NT2/D1 (cell line): ENCODE measurements at regions not wholly inside any gene's neighbourhood (a gene's known extent, or its start where the extent isn't known, plus 50 kb on each side); places are given as distances from the start of the nearest gene placed in this dataset.
"Not testable (repeated sequence)": the region's sequence is repeated elsewhere in the genome, so short reads cannot be mapped to it uniquely, and the experiment has no call there.

Experiments
- DNase-seq: peaks from one replicate; pipeline ENCODE4 v3.0.0-alpha.2; 2011; ENCODE audit warnings: low read depth, low spot score
- H3K27me3 ChIP-seq: 2 replicates; pipeline ENCODE4 v1.6.0; 2011; ENCODE audit warnings: mild to moderate bottlenecking; ENCODE audit not compliant: insufficient read length, insufficient read depth
- H3K36me3 ChIP-seq: 2 replicates; pipeline ENCODE4 v1.6.1; 2011; ENCODE audit warnings: mild to moderate bottlenecking, low read length, mixed read lengths; ENCODE audit not compliant: insufficient read depth, insufficient read length
- H3K4me1 ChIP-seq: 2 replicates; pipeline ENCODE4 v1.5.1; 2011; ENCODE audit not compliant: insufficient read depth, insufficient read length
- H3K4me3 ChIP-seq: 2 replicates; pipeline ENCODE4 v1.5.1; 2011; ENCODE audit warnings: low read depth; ENCODE audit not compliant: insufficient read length
- H3K9ac ChIP-seq: 2 replicates; pipeline ENCODE4 v1.6.0; 2011; ENCODE audit warnings: low read depth; ENCODE audit not compliant: insufficient read length
- H3K9me3 ChIP-seq: 2 replicates; pipeline ENCODE4 v1.5.1; 2011; ENCODE audit warnings: mild to moderate bottlenecking, low read length; ENCODE audit not compliant: insufficient read depth
- SUZ12 ChIP-seq: IDR thresholded peaks from 2 replicates; pipeline ENCODE4 v1.6.1; 2011; ENCODE audit not compliant: insufficient read length, insufficient read depth; ENCODE audit errors: extremely low read depth
- YY1 ChIP-seq: IDR thresholded peaks from 2 replicates; pipeline ENCODE4 v1.6.1; 2011; ENCODE audit not compliant: insufficient read length, insufficient read depth
- ZNF274 ChIP-seq: IDR thresholded peaks from 2 replicates; pipeline ENCODE4 v1.6.1; 2011; ENCODE audit warnings: mild to moderate bottlenecking, low read depth, low read length

DNA sequence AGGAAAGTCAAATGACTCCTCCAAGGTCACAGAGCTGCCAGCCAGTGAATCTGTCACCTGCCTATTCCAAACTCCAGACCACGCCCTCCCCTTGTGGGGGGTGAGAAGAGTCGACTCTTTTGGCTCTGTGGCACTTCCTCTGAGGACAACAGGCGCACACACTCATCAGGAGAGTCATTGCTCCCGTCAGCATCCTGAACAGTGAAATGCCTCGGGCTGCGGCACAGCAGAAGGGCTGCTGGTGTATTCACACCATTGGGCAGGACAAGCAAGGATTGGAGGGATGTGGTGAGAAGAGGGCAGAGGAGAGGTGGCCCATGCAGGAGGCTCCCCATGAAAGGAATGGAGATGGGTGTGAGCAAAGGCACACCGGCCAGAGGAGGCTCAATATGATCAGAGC, 239.0 kb downstream of the TOMM20 start:
- no peak overlapping the region for H3K9ac ChIP-seq
- H3K4me1 ChIP-seq, result peaks cover 4% of the 10 kb centered on the region
- no peaks in the 10 kb centered on the region for H3K27me3 ChIP-seq
- no peak for DNase-seq
- H3K9me3 ChIP-seq, result no peaks in the 10 kb centered on the region
- no peaks in the 10 kb centered on the region for H3K36me3 ChIP-seq
- H3K4me3 ChIP-seq, result no peak overlapping the region
- no peak for TF ChIP-seq ZNF274
- no peak for TF ChIP-seq YY1
- TF ChIP-seq SUZ12, result no peak

DNA sequence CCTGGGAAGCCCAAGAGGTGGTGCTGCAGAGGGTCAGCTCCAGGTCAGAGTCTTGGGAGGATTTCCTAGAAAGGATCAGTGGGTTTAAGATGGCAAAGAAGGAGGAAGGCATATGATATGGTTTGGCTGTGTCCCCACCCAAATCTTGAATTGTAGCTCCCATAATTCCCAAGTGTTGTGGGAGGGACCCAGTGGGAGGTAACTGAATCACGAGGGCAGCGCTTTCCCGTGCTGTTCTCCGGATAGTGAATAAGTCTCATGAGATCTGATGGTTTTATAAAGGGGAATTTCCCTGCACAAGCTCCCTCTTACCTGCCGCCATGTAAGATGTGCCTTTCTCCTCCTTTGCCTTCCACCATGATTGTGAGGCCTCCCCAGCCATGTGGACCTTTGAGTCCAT, 240.4 kb downstream of the TOMM20 start:
- not testable (repeated sequence) for H3K4me1 ChIP-seq, H3K4me3 ChIP-seq, H3K27me3 ChIP-seq, H3K36me3 ChIP-seq, DNase-seq, H3K9me3 ChIP-seq, H3K9ac ChIP-seq

DNA sequence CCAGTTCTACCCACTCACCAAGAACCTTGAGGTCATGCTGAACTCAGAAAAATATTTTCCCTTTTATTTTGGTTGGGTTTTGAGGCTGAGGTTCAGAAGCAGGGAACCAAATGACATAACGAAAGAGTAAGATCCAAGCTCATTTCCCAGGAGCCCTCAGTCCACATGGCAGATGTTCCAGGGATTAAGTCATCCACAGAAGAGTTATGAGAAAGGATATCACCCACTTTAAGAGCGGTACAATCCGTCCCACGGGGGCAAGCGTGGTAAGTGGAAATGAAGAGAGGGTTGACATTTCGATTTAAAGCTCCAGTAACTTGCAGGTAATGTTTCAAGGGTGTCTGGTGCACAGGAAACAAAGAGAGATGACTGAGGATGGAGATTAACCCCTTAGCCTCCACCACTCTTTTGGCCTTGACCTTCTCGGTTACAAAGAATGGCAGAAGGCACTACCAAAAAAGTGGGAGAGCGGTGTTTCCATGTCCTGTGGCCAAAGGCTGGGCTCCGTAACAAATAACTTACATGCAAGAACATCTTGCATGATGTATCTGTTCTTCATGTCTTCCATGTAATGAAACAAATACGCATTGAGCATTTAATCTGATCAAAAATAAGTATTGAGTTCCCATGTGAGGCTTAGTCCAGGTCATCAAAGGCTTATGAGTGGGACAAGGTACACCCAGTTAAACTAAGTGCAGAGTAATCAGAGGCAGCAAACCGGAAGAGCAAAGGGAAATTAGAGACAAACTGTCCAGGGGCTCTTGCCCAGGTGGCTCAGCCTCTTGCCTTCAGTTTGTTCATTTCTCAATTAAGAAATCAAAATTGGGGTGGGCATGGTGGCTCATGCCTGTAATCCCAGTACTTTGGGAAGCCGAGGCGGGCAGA, 241.4 kb downstream of the TOMM20 start:
- H3K27me3 ChIP-seq, result no peaks in the 10 kb centered on the region
- TF ChIP-seq SUZ12 (no peak), YY1 (no peak), ZNF274 (no peak)
- H3K36me3 ChIP-seq, result no peaks in the 10 kb centered on the region
- peaks cover 4% of the 10 kb centered on the region for H3K4me1 ChIP-seq
- no peaks in the 10 kb centered on the region for H3K9me3 ChIP-seq
- H3K9ac ChIP-seq, result no peak overlapping the region
- no peak overlapping the region for H3K4me3 ChIP-seq
- DNase-seq, result no peak

DNA sequence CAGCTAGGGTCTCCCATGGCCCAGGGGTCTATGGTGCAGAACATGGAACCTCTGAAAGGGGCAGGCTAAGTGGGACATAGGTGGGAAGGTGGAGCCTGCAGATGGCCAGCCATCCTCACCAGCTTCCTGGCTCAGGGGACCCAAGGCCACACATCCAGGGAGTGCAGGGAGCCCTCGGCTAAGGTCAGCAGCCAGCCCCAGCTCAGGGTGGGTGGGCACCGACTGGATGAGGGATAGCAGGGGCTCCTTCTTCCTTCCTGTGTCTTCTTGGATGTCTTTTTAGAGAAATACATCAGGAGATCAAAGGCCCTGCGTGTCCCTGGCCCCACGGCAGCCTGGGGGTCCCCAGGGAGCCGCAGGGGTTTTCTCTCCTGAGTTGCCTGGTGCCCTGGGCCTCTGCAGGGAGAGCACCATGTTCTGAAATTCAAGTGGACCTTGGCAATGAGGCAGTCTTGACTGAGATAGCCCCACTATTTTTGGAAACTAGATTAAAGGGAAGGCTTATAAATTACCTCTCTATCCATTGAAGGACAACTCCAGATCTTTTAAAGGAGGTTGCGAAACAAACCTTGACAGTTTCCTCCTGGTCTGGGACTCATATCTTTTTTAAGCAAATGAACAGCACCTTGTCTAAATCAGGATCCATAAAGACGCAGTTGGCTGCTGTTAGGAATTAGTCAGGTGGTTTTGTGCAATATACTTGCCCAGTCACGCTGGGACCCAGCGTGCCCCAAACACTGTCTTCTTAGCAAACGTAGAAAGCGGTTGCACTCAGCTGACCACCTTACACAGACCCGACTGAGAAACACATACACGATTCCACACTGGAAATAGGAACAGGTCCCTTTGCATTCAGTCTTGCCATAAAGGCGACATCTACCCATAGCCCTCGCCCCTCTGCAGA, 242.3 kb downstream of the TOMM20 start:
- no peak for TF ChIP-seq SUZ12
- TF ChIP-seq YY1, result no peak
- TF ChIP-seq ZNF274, result no peak
- Histone ChIP-seq H3K4me1 (peaks cover 4% of the 10 kb centered on the region), H3K36me3 (no peaks in the 10 kb centered on the region), H3K9me3 (no peaks in the 10 kb centered on the region), H3K27me3 (no peaks in the 10 kb centered on the region), H3K9ac (no peak overlapping the region), H3K4me3 (no peak overlapping the region)
- DNase-seq, result no peak

GRCh38 chr1:234885601-234886000, 243.0 kb downstream of the TOMM20 start:
- H3K27me3 ChIP-seq, result no peaks in the 10 kb centered on the region
- H3K36me3 ChIP-seq, result no peaks in the 10 kb centered on the region
- TF ChIP-seq ZNF274 (no peak), YY1 (no peak), SUZ12 (no peak)
- H3K4me3 ChIP-seq, result no peak overlapping the region
- no peak overlapping the region for H3K9ac ChIP-seq
- DNase-seq, result no peak
- no peaks in the 10 kb centered on the region for H3K9me3 ChIP-seq
- peaks cover 4% of the 10 kb centered on the region for H3K4me1 ChIP-seq

DNA sequence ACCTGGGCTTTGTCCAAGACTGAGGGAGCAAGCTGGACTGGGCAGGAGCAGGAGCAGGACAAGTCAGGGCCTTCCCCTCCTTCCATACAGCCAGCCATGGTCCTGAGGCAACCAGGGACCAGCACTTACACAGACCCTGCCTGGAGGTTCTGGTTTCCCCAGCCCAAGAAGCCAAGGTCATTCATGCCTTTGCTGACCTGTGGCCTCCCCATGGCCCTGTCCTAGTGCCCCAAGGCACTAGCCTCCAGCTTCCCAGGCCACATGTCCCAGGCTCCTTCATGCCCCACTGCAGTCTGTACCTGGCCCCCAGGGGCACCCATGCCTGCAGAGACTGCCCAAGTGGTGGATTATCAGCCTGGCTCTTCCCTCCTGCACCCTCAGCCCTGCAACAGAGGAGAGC, 243.9 kb downstream of the TOMM20 start:
- no peak for TF ChIP-seq SUZ12
- TF ChIP-seq ZNF274, result no peak
- no peak for TF ChIP-seq YY1
- Histone ChIP-seq H3K36me3 (no peaks in the 10 kb centered on the region), H3K9me3 (no peaks in the 10 kb centered on the region), H3K27me3 (no peaks in the 10 kb centered on the region), H3K4me1 (peaks cover 2% of the 10 kb centered on the region), H3K4me3 (no peak overlapping the region), H3K9ac (no peak overlapping the region)
- DNase-seq, result no peak

DNA sequence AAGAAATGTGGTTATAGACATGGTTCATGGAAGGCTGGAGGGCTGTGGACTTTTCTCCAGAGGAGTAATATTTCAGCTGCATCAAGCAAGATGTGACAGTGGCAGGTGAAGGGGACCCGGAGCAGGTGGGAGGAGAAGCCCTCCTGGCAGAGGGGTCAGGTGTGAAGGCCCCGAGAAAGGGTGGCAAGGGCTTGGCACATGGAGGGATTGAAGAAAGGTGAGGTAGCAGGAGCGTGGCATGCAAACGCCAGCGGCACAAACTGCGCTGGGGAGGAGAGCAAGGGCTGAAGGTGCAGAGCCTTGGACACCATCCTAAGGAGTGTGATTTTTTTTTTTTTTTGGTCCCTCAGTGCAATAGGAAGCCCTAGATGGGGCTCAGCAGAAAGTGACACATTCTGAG, 244.6 kb downstream of the TOMM20 start:
- H3K9me3 ChIP-seq, result no peaks in the 10 kb centered on the region

More for the DNA sequence above, 244.6 kb downstream of the TOMM20 start:
- H3K4me1 ChIP-seq, result no peaks in the 10 kb centered on the region
- no peak for DNase-seq
- no peak overlapping the region for H3K9ac ChIP-seq
- no peaks in the 10 kb centered on the region for H3K27me3 ChIP-seq
- H3K4me3 ChIP-seq, result no peak overlapping the region
- no peaks in the 10 kb centered on the region for H3K36me3 ChIP-seq
- TF ChIP-seq SUZ12, result no peak
- TF ChIP-seq ZNF274, result no peak
